K562 (cell line): ENCODE measurements at regions not wholly inside any gene's neighbourhood (a gene's known extent, or its start where the extent isn't known, plus 50 kb on each side); places are given as distances from the start of the nearest gene placed in this dataset.

Experiments
- DIDO1 ChIP-seq: fragments of 450-650 bp; IDR thresholded peaks from 2 replicates; pipeline ENCODE4 v1.6.1; 2016; ENCODE audit warnings: low read depth, missing biosample characterization, missing genetic modification characterization
- ELF1 ChIP-seq: fragments of 200-800 bp; sonication (Bioruptor generic); IDR thresholded peaks from 2 replicates; pipeline ENCODE4 v1.6.1; 2016; ENCODE audit warnings: missing genetic modification characterization, missing compliant biosample characterization
- NFIC ChIP-seq: fragments of 450-650 bp; IDR thresholded peaks from 2 replicates; pipeline ENCODE4 v1.6.1; 2017; ENCODE audit warnings: mild to moderate bottlenecking, inconsistent platforms
- PRDM10 ChIP-seq: fragments of 450-650 bp; IDR thresholded peaks from 2 replicates; pipeline ENCODE4 v1.6.1; 2018; ENCODE audit not compliant: partially characterized antibody
- SMARCB1 ChIP-seq: IDR thresholded peaks from 2 replicates; pipeline ENCODE4 v1.6.1; 2011; ENCODE audit warnings: improper control_type of control experiment, low read depth; ENCODE audit not compliant: insufficient read length

- TF ChIP-seq PRDM10 (no peak), SMARCB1 (no peak), ELF1 (tag) (no peak), DIDO1 (no peak), NFIC (no peak)
Measured at GRCh38 chr6:56833127-56833791, 121.6 kb upstream of the BEND6 start.
